ENCODE measurements at regions not wholly inside any gene's neighbourhood (a gene's known extent, or its start where the extent isn't known, plus 50 kb on each side); places are given as distances from the start of the nearest gene placed in this dataset.

DNA sequence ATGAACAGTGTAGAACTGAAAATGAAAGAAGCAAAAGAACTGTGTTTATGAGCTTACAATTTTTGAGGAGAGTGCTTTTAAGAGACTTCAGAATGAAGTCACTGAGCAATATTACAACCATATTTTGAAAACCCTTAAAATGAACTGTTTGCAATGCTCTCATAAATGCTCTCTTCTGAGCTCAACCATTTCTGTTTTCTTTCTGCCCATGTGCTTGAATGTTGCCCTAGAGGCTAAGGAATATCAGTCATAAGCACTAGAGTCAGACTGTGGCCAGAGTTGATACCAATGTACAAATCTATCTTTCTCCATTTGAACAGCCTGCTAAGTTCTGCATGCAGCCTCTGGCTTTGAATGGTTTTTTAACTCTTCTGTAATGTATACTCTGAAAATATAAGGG lies 1092.8 kb downstream of the PCDH9 start:
- dilution Hi-C loops (cut with MboI; ENCODE audit: extremely low pct_ligation_motif_present, low sequenced_read_pairs) = no loop called here
- H2AFZ ChIP-seq (ENCODE audit: low read depth, low read length) = no peak overlapping the region
- TF ChIP-seq, protein P1, sequence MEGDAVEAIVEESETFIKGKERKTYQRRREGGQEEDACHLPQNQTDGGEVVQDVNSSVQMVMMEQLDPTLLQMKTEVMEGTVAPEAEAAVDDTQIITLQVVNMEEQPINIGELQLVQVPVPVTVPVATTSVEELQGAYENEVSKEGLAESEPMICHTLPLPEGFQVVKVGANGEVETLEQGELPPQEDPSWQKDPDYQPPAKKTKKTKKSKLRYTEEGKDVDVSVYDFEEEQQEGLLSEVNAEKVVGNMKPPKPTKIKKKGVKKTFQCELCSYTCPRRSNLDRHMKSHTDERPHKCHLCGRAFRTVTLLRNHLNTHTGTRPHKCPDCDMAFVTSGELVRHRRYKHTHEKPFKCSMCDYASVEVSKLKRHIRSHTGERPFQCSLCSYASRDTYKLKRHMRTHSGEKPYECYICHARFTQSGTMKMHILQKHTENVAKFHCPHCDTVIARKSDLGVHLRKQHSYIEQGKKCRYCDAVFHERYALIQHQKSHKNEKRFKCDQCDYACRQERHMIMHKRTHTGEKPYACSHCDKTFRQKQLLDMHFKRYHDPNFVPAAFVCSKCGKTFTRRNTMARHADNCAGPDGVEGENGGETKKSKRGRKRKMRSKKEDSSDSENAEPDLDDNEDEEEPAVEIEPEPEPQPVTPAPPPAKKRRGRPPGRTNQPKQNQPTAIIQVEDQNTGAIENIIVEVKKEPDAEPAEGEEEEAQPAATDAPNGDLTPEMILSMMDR (IDR thresholded peaks at IDR 0.05; ENCODE audit: extremely low read depth in 1 of 2, insufficient read depth in 1 of 2, low read depth in 1 of 2, low read length in 2 of 2) = no peak
- no peak for TF ChIP-seq GATA2 (IDR thresholded peaks at IDR 0.05; ENCODE audit: insufficient read depth, insufficient read length, low read depth, low read length)
- no peak for TF ChIP-seq MYC (IDR thresholded peaks at IDR 0.05; ENCODE audit: low read depth, low read length)
- TF ChIP-seq POLR2AphosphoS5 (IDR thresholded peaks at IDR 0.05; ENCODE audit: insufficient read depth, low read depth, low read length) = no peak
- TF ChIP-seq, protein P2, sequence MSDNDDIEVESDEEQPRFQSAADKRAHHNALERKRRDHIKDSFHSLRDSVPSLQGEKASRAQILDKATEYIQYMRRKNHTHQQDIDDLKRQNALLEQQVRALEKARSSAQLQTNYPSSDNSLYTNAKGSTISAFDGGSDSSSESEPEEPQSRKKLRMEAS (IDR thresholded peaks at IDR 0.05; ENCODE audit: insufficient read depth, insufficient read length) = no peak
- no peak for TF ChIP-seq POLR2A (IDR thresholded peaks at IDR 0.05; ENCODE audit: low read depth, low read length)
- TF ChIP-seq JUN (IDR thresholded peaks at IDR 0.05; ENCODE audit: borderline replicate concordance, insufficient read depth, insufficient read length, low read depth) = no peak
- TF ChIP-seq EZH2 (IDR thresholded peaks at IDR 0.05; ENCODE audit: borderline replicate concordance, low read depth, low read length, severe bottlenecking) = no peak
- no peak for TF ChIP-seq FOS (IDR thresholded peaks at IDR 0.05; ENCODE audit: borderline replicate concordance, insufficient read depth, low read length)
- no peak overlapping the region for H3K4me2 ChIP-seq (ENCODE audit: insufficient read depth, low read length)
- H3K4me1 ChIP-seq (ENCODE audit: control insufficient read depth, extremely low read depth, insufficient read depth, low read length) = no peaks in the 10 kb centered on the region
- H3K9me3 ChIP-seq (replicated peaks; ENCODE audit: control insufficient read depth, insufficient read depth, low read length) = no peaks in the 10 kb centered on the region
- CTCF ChIA-PET = interaction anchor here (1.3 to 2.8 kb wide), 2 partner anchors 12 to 20 kb away, joined by 3 to 8 read pairs; no protein-coding TSS in a partner anchor
- H3K9me1 ChIP-seq (replicated peaks; ENCODE audit: control insufficient read depth, extremely low read depth, insufficient read depth, low read length) = no peaks in the 10 kb centered on the region
- no peak overlapping the region for H3K27ac ChIP-seq (ENCODE audit: insufficient read depth, low read depth, low read length)
- intact Hi-C loops (cut with micrococcal nuclease) = no loop called here
- H3K4me3 ChIP-seq (replicated peaks in 1 of 3; ENCODE audit: insufficient read depth in 1 of 3, low read depth in 1 of 3, low read length in 3 of 3) = no peak overlapping the region
- H3K27me3 ChIP-seq (ENCODE audit: control insufficient read depth in 2 of 2, insufficient read depth in 2 of 2, low read length in 2 of 2) = no peaks in the 10 kb centered on the region
- no peaks in the 10 kb centered on the region for H3K36me3 ChIP-seq (ENCODE audit: control insufficient read depth in 2 of 2, extremely low read depth in 1 of 2, insufficient read depth in 2 of 2, low read length in 2 of 2)
- DNase-seq (ENCODE audit: low read depth, low spot score) (no peak), FAIRE-seq (no peak)
- BruUV-seq (replicated peaks) = no TSS peak
- POLR2A ChIA-PET = no interaction called here
- no peaks in the 10 kb centered on the region for H4K20me1 ChIP-seq (replicated peaks; ENCODE audit: control insufficient read depth, extremely low read depth, insufficient read depth, low read length)
- no peak overlapping the region for H3K9ac ChIP-seq (replicated peaks; ENCODE audit: extremely low read depth, insufficient read depth, low read length)
- no peaks in the 10 kb centered on the region for H3K79me2 ChIP-seq (ENCODE audit: control insufficient read depth, insufficient read depth, low read length)

Measured in endothelial cell of umbilical vein (primary cell).